Amniotic stem cell (primary cell): ENCODE measurements at regions not wholly inside any gene's neighbourhood (a gene's known extent, or its start where the extent isn't known, plus 50 kb on each side); places are given as distances from the start of the nearest gene placed in this dataset.
"Not testable (repeated sequence)": the region's sequence is repeated elsewhere in the genome, so short reads cannot be mapped to it uniquely, and the experiment has no call there.

Experiments
- DNase-seq: peaks from one replicate; lab custom pipeline; 2025; lab: John Stamatoyannopoulos, UW

DNA sequence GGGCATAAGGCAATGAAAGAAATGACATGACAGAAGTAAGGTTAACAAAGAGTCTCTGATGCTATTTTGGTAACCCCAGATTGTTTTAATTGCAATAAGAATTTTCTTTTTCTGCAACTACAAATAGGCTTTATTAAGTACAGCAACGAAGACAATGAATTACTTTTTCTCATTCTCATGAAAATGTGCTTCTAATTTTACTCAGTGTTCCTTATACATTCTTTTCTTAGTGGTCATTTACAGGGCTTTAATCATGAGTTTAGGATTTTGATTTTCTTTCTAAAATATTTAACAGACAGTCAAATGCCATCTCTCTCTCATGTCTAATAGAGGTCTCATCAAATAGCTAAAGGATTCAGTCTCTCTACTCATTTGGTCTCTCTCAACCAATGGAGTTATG, 452.1 kb downstream of the RAP2B start:
- no peak for DNase-seq

DNA sequence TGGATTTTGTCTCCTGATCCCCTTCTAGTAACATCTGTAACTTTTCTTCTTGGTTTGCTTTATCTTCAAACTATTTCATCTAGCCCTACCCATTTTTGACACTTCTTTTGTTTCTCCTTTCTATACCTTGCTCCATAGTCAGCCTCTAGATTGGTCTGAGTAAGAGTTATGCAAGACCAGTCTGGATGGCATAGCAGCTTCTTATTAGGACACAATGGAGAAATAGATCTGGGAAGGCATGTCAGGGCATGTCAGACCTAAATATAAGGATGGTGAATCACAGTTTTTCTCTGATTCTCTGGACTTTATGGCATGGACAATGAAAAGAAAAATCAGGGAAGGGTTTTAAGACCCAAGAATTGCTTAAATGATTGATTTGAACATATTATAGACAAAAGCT, 452.5 kb downstream of the RAP2B start:
- DNase-seq: peak; percentile 32

DNA sequence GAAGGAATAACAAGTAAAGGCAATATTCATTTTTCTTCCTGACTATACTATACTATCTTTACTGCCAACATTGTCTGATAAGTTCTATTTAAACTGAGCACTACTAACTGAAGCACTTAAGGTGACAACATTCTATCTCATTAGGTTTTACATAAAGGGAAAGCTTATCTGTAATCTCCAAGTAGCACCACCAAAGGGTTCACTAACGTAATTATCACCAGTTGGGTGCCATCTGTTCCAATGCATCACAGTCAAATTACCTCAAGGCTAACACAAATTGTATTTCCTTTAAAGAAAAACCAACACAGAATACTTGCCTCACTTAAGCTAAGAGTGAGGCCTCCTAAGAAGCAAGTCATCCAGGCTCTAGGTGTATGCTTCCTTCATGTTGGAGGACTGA, 453.8 kb downstream of the RAP2B start:
- no peak for DNase-seq

DNA sequence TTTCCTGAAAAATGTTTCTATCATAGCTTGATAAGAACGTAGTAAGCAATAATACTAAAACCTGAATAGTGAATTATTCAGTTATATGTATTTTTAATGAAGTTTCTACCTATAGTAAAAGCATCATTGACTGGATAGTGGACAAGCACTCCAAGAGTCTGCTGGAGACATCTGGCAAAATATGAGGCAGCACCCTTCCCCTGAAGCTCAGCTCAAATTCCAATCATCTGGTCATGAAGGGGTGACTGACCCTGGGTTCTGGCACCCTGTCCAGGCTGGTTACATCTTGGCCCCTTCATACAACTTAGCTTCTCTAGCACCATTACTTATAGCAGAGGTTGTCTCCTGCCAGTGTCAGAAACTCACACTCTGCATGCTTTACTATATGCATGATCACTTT, 455.4 kb downstream of the RAP2B start:
- no peak for DNase-seq

DNA sequence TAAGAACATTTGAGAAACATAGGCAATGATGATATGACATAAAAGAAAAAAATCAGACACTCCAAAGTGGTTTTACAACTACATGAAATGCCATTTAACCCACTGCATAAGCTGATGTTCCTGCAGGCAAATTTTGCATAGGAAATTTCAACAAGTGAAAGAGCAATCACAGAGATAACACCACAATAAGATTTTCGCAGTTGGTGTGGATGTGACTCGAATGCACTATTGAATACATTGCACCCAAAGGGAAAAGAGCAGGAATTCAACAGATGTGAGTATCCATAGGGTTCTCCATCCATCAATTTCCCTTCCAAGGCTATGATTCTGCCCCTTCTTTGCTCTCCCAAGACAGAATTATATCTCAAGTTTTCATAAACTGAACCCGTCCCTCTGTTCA, 456.1 kb downstream of the RAP2B start:
- DNase-seq: no peak

DNA sequence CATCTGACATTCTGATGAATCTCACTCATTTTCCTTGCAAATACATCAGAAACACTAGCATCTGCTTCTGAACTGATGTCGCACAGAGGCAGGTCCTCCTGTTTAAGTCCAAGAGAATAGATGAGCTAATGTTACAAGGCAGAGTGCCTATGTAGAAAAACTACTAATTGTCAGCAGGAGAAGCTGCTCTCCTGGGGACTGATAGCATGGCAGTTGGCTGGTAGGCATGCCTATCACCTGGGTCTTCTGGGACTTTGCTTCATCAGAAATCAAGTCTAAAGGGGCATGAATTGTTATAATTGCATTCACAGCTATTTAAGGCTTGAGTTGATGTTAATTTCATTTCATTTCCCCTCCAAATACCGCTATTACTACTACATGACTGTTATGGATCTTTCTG, 457.2 kb downstream of the RAP2B start:
- DNase-seq: no peak

DNA sequence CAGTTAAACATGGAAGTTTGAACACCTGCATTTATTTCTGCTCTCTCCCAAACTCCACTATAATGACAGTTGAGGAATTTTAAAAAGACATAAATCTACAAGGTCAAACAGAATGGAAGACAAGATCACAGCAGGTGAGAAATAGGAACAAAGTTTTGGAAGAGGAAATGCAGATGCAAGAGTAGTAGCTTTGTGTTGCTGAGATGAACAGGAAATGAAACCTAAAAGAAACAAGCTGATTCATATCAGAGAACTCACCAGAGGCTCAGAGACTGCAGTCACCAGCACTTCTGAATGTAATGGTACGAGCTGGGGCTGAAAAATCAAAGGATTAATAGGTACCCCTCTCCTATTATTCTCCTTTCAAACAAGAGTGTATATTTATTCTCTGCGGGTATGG, 459.9 kb downstream of the RAP2B start:
- no peak for DNase-seq

DNA sequence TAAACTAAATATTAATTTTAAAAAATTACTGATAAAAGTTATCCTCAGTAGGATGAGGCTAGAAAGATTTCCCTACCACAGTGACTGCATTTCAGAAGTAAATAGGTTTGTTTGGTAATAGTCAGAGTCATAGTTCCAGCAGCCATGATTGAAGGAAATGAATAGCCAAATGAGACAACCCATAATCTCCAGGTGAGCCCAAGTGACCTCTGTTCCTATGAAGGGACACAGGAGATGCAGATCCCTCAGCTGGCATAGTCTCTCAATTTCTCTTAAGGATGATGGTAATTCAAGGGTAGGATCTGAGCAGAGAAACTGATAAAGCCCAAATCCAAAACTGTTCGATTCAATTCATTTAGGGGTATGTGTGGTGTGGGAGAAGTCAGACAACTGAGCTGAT, 461.8 kb downstream of the RAP2B start:
- DNase-seq: no peak

DNA sequence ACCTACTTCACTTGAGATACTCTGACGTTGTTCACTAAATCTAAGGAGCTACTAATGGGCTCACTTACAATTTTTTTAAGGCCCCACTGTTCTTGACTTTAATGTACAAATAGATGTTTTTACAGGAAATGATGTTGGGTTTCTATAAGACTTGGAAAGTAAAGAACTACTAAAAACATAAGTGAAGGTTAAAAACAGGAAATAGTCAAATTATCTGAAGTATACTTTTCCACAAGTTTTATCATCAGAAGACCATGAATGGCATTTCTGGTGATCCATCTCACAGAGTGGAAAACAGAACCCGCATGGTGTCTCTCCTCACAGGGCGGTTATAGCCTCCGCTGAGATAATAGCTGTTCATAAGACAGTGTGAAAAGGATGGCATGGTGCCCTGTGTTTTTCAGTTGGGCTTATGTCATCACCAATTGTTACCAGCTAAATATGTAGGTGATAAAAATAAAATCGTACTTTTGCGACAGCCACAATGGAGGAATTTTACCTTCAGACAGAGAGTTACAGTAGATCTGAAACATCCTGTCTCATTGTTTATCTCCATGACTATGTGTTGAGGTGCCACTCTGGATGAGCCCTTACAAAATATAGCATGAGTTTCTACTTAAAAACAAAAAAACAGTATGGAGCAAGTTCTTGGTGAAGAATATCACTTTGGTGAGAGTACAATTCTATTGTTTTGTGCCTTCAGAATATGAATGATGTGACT, 462.4 kb downstream of the RAP2B start:
- DNase-seq: no peak

DNA sequence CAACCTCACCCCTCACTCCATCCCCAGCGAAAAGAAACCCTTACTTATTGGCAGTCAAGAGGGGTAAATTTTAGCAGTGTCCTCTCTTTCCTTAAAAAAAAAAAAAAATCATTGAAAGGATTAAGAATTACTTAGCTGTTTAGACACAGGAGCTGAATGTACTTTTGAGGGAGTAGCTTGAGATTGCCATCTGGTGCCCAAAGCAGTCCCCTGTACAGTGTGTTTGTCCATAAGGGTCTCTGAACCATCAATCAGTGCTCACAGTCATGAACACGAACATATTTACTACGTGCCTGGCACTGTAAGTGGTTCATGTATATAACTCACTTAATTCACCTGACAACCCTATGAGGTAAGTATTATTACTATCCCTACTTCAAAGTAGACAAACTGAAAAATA, 463.5 kb downstream of the RAP2B start:
- DNase-seq: no peak

DNA sequence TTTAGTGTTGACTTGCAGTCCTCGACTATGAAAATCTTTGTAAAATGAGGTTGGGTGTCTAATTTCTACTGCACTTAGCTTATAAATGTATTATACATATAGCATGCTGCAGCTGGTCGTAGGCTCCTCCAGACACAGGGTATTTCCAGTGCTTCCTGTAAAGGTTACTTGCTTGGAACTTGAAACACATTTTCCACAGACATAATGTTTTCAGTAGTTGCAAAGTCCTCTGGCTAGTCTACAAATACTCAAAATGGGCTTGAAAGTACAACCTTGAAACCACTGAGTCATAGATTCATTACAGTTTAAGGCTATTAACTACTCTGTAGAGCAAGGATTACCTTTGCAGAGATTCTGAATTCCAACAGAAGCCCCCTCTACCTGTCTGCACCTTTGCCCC, 464.1 kb downstream of the RAP2B start:
- no peak for DNase-seq

DNA sequence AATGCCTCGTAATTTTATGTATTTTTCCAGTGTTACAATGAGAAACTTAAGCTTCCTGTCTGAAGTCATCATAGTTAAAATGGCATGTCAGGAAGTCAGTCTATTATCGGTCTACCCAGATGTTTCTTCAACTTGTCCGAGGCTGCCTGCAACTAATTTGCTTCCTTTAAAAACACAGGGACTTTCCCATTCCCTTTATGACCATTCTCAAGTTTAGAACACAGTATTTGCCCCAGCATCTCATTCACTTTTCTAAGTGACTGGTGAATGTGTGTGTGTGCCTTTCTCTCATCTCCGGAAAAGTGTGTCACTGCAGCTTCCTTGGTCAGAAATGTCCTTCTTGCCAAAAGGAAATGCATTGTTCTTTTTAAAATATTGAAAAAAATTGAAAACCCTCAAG, 466.6 kb downstream of the RAP2B start:
- DNase-seq: no peak

DNA sequence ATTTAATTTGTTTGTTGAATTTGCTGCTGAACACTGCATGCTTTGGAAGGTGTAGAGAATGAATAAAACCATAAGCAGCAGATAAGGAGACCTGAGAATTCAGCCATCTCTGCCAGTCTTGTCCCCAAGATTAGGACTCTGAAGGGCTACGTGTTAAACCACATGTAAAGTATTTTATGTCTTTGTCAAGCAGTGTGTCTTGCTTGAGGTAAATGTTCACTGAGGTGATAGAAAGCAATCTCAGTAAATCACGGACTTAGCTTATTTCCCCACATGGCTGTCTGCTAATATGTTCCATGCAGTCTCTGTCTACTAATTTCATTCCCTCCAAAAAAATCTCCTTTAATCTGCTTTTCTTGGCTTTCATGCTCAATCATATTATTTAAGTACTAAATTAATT, 467.1 kb downstream of the RAP2B start:
- no peak for DNase-seq

DNA sequence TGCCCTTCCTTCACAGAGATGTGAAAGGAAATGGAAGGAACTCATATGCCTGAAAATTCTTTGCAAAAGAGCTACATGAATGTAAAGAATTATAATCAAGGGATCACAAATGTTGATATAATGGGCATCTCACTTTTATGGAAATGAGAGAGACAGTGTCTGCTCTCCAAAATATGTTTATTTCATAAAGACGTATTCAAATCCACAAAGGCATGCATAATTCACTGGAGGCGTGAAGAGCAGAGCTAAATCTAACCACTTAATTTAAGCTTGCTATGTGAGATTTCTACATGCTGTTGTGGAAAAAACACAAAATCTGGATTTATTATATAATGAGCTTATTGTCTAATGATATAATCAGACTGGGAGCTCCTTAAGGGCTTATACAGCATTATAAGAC, 469.1 kb downstream of the RAP2B start:
- DNase-seq: no peak

DNA sequence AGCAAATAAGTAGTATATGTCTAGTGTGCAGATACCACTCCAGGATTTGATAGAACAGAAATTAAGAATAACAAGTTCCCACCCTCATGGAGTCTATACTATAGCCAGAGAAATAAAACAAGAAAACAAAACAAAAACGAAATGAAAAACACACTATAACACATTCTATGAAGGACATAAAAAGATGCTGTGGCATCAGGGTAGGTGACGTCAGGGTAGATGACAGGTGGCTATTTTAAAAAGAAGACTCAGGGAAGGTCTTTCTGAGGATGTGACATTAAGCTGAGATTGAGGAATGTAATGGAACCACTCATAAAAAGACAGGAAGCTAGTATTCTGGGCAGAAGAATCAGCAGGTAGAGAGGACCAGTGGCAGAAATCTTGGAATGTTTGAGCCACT, 469.6 kb downstream of the RAP2B start:
- DNase-seq: no peak

DNA sequence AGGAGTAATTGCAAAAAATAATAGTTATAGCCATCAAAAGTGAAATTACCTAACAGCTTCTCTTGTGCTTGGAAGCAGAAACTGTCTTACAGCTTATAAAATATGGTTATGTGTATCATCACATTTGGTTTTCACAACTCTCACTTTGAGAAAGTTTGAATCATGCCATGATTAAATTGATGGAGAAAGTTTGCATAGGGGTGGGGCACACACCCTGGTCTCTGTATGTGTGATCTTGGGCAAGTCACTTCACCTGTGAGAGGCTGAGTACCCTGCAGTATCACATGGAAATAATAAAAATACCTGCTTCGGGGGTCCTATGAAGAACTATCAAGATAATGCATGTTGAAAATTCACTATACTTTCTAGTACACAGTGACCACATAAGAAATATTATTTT, 471.4 kb downstream of the RAP2B start:
- no peak for DNase-seq

DNA sequence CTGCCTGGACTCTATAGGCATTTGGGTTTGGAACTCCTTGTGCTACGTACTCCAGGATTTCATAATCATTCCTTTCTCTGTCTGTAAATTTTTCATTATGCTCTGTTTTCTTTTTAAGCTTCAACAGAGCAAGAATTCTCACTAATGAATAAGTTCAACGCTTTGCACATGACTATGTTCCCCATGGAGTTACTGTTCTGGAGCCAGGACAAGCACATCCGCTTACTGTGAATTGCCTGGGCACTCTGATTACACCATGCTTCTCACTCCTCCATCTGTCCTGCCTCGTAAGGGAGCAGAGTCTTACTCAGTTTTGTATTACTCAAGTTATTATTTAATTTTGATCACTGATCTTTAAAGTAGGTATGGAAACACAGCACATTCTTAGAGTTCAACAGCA, 472.7 kb downstream of the RAP2B start:
- DNase-seq: no peak

DNA sequence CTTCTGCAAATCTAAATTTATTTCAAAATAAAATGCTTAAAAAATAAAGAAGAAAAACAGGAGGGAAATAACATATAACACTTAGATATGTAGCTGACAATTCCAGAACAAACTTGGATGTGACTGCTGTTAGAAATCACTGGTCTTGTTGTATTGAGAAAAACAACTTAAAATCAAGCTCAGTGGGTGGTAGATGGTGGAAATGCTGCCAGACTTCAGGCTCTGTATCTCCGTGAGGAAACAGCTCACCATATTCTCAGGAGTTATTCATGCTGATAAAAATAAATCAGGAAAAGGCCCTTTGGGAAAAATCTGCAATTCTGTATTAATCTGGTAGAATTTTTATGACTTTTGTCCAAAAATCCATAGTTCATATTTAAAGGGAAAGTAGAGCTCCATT, 477.6 kb downstream of the RAP2B start:
- DNase-seq: no peak

DNA sequence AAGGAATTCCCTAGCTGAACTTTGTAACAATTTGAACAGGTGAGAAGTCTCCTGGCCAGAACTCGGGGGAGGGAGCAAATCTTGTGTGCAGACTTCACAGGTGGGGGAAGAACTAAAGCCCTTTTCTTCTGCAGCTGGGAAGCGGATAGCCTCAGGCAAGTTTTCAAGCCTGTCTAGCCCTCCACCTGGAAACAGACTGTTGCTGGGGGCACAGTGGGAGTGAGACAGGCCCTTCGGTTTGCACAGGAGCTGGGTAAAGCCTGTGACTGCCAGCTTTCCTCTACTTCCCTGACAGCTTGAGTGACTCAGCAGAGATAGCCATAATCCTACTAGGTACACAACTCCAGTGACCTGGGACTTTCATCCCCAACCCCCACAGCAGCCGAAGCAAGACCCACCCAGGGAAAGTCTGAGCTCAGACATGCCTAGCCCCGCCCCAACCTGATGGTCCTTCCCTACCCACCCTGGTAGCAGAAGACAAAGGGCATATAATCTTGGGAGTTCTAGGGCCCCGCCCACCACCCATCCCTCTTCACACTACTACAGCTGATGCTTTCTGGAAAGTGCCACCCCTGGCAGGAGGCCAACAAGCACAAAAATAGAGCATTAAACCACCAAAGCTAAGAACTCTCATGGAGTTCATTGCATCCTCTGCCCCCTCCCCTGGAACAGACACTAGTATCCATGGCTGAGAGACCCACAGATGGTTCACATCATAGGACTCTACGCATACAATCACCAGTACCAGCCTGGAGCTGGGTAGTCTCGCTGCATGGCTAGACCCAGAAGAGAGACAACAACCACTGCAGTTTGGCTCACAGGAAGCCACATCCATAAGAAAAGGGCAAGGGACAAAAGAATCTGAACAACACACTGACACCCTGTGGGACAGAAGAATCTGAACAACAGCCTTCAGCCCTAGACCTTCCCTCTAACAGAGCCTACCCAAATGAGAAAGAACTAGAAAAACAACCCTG, 479.0 kb downstream of the RAP2B start:
- no peak for DNase-seq

DNA sequence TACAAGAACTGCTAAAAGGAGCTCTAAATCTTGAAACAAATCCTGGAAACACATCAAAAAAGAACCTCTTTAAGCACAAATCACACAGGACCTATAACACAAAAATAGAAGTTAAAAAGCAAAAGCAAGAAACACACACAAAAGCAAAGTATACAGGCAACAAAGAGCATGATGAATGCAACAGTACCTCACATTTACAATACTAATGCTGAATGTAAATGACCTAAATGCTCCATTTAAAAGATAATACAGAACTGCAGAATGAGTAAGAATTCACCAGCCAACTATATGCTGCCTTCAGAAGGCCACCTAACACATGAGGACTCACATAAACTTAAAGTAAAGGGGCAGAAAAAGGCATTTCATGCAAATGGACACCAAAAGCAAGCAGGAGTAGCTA, 478.6 kb upstream of the ARHGEF26 start:
- not testable (repeated sequence) for DNase-seq

DNA sequence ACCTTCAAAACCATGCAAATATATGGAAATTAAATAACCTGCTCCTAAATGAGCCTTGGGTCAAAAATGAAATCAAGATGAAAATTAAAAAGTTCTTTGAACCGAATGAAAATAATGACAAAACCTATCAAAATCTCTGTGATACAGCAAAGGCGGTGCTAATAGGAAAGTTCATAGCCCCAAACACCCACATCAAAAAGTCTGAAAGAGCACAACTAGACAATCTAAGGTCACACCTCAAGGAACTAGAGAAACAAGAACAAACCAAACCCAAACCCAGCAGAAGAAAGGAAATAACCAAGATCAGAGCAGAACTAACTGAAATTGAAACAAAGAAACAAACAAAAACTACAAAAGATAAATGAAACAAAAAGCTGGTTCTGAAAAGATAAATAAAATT, 477.7 kb upstream of the ARHGEF26 start:
- DNase-seq: not testable (repeated sequence)

DNA sequence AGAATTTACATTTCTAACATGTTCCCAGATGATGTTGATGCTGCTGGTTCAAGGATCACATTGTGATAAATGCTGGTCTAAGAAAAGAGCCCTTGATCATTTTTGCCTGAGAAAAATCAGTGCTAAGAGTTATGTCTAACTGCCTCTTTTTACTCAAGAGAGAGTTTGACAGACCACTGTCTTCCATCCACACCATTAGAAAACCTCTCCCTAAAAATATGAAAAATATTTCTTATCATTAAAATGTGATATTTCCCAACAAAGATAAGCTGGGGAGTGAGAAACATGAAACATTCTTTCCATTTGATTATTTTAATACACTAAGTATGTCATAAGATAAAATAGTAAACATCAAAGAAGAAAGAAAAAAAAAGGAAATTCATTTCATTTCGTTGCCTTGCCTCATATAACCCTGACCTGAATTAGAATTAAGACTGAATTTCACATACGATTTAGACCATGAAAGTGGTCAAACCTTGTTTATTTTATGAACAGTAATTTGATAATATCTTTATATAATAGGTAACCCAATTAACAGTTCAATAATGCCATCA, 471.8 kb upstream of the ARHGEF26 start:
- DNase-seq: no peak

DNA sequence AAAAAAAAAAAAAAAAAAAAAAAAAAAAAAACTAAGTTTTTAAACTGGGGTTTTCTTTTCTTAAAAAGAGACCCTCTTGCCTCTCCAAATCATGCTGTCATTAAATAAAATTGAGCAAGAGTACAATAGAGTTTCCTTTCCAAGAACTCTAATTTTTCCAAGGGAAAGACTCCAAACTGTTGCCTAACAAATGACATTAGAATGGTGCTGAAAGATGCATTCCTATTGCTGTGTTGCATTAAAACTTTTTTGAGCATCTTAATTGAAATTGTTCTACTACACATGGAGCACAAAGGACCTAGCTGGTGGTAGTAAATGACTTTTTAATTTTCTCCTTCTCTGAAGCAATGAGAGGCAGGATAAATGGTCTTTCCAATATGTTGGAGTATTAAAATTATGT, 469.1 kb upstream of the ARHGEF26 start:
- no peak for DNase-seq
